Stimulated activated CD4-positive, alpha-beta T cell treated with anti-CD3 and anti-CD28 coated beads, Interleukin-15, amount 100 ng/mL, for 48 hours (primary cell): ENCODE measurements at regions not wholly inside any gene's neighbourhood (a gene's known extent, or its start where the extent isn't known, plus 50 kb on each side); places are given as distances from the start of the nearest gene placed in this dataset.
"Not testable (repeated sequence)": the region's sequence is repeated elsewhere in the genome, so short reads cannot be mapped to it uniquely, and the experiment has no call there.

Source experiments
- DNase-seq, 2 donors: peaks; one replicate each; pipeline ENCODE4 v3.0.0-alpha.2; 2020; ENCODE audit warnings: low read depth in 2 of 2

DNA sequence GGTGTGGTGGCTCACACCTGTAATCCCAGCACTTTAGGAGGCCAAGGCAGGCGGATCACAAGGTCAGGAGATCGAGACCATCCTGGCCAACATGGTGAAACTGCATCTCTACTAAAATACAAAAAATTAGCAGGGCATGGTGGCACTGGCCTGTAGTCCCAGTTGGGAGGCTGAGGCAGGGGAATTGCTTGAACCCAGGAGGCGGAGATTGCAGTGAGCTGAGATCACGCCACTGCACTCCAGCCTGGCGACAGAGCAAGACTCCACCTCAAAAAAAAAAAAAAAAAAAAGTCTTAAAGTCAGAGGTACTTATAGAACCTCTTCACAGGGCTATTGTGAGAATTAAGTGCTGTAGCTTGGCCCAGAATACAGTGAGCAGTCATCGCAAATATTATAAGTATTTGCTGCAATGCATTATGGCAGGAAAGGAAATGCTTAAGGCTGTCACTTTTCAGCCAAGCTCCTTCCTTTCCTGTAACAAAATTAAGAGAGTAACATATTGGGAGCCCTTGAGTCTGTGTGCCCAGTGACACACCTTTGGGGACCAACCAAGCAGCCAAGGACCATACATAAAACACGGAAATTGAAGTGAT, 110.9 kb upstream of the HAND1 start:
- not testable (repeated sequence) for DNase-seq

DNA sequence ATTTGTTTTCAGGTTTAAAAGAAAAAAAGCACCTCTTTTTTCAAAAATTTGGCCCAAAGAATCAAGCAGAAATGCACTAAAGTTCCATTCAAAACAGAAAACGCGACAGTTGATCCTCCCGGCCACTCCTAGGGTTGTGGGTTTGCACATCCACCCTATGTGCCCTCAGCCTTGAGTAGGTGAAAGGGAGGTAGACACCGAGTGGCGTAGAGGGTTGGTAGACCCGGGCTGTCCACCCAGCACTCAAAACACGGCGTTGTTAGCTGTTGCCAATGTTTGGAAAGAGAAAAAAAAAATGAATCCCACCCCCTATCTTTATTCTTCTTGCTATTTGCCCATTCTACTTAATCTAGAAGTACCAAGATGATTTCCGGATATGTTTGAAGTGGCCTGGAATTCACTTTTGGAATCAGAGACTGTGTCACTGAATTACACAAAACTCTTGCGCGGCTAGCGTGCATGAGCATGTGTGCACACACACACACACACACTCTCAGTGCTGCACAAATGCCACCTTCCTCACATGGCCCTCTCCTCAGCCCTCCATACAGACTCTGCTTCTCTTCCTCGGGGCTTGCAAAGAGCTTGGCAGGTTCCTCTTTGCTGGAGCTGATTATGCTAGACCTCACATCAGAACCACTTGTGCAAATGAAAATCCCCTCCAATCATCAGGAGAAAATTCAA, 110.2 kb upstream of the HAND1 start:
- no peak for DNase-seq

DNA sequence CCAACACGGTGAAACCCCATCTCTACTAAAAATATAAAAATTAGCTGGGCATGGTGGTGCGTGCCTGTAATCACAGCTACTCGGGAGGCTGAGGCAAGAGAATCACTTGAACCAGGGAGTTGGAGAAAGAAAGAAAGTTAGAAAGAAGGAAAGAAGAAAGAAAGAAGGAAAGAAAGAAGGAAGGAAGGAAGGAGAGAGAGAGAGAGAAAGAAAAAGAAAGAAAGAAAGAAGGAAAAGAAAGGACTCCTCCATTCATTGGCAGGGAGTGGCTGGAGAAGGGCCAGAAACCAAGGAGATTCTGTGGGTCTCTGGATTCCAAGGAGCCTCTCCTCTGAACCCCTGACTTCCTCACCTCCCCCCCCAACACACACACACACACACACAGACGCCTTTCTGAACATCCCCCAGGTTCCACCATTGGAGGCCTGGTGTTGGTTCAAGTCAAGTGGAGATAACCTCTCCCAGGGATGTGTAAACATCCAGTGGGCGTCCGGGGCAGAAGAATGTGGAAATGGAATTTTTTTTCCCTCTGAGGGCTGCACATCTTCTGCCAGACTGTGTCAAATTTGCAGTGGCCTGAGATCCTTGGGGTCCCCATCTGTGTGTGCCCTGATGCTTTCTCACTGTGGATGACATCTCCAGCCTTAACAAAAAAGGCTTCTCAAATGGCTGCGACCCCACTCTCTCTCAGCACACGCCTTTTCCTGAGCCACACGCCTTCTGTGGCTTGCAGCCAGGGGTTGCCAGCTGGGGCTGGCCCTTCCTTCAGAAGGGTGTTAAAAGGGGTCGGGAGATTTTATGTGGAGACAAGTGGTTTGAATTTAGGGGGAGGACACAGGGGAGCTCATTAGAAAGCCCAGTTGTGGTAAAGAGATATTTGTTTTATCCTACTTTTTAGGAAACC, 109.3 kb upstream of the HAND1 start:
- DNase-seq: no peak

DNA sequence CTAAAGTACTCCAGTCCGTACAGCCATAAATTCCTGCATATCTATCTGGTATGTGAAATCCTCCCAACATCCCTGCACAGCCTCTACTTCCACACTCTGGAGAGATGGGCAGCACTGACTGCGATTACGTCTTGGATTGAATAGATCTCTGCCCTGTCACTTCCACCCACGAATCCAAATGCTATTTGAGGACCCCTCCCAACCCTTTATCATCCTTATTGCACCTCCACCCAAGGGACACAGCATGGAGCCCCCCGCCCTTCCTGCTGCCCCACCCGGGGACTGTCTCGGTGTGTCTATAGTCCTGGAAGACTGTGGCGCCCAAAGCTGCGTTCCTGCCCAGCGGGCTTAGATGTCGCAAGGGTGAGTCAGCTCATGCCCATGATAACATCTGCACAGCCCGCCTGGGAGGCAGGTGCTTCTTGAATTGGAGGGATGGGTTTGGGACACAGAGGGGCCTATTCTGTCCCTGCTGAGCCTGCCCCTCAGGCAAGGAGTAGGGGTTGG, 105.7 kb upstream of the HAND1 start:
- no peak for DNase-seq

DNA sequence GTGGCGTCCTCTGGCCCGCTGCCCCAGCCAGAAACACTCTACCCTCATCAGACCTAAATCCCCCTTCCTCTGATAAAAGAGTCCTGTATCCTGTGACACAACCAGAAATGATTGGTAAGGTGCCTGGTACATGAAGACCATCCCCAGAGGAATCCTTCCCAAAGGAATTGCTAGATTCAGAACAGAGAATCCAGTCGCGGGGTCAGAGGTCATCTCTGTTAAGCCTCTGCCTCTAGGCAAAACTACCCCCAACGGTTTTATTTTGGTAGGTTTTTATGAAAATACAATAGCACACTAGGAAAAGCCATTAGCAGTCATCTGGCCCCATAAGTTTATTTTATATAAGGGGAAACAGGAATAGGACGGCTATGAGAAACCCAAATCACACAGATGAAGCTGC, 102.4 kb upstream of the HAND1 start:
- no peak for DNase-seq

DNA sequence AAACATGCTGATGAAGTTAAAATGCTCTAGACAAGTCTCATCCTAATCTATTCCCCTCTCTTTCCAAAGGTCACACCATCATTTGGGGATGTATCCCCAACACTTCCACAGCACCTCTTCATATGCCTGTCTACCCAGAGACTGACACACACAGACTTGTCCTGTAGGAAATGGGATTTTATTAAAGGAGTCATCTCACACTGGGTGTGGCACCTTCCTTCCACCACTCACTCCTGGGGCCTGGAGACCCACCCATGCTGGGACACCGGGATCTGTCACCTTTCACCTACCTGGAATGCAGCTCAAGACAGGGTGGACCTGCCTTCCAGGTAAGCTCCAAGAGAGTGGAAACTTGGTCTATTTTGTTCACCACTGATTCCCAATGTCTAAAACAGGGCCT, 99.4 kb upstream of the HAND1 start:
- DNase-seq: no peak

DNA sequence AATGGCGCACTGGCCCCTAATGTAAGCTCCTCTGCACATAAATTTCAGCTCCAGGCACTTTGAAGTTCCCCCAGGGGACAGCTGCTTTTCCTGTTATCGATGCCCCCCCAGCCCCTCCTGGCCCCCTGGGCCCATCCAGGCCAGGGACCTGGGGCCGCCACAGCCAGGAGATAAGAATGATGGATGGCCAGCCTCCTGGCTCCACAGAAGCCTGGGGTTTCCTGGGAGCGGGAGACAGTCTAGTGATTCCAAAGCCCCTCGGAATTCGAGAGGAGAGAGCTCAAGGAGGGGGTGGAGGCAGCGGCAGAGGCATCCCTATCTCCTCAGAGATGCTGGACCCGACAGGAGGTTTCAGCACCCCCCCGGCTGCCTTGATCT, 98.4 kb upstream of the HAND1 start:
- no peak for DNase-seq

DNA sequence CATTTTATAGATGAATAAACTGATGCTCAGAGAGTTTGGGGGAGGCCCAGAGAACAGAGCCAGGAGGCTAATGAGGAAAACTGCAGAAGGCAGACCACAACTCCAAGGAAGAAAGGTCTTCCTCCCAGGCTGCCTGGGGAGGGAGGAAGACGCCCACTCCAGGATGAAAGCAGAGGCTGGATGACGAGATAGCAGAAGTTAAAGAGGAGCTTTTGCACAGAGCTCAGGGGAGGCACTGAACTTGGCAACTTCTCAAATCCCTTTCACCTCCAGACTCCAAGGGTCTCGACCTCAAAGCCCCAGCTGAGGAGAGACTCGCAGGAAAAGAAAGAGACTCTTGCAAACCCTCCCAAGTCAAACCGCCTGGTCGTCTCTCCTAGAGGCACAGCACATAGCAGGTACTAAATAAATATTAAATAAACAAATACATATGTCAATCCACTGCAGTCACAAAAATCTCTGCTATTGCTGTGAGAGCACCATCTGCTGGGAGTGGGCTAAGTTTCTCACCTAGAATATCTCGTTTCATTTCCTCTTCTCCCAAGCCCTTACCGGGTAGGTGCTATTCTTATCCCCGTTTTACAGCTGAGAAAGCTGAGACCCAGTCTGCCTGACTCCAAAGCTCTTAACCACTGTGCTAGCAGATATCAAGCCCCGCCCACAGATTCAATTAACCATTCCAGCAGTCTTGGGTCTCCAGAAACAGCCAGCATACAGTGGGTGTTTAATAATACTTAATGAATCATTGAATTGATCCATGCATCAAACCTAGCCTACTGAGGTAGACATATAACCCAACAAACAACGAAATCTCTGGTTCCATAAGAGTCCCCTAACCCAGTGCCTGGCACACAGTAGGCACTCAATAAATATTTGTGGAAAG, 97.8 kb upstream of the HAND1 start:
- no peak for DNase-seq

DNA sequence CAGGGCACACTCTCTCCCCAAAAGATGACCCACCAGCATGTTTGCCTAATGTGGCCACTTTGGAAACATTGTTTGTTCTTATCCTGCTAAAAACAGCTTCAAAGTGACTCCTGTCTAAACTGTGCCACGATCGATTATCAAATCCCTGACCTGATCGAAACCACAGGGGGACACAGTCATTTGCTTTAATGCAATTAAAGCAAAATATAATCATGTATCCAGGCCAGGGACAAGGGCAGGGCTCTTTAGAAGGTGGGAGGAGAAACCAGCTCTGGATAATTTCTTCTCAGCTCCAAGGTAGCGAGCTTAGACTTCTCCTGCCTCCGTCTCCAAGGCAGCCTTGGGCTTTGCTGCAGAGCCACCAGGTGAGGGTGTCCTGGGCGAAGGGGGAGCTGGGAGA, 95.0 kb upstream of the HAND1 start:
- no peak for DNase-seq

DNA sequence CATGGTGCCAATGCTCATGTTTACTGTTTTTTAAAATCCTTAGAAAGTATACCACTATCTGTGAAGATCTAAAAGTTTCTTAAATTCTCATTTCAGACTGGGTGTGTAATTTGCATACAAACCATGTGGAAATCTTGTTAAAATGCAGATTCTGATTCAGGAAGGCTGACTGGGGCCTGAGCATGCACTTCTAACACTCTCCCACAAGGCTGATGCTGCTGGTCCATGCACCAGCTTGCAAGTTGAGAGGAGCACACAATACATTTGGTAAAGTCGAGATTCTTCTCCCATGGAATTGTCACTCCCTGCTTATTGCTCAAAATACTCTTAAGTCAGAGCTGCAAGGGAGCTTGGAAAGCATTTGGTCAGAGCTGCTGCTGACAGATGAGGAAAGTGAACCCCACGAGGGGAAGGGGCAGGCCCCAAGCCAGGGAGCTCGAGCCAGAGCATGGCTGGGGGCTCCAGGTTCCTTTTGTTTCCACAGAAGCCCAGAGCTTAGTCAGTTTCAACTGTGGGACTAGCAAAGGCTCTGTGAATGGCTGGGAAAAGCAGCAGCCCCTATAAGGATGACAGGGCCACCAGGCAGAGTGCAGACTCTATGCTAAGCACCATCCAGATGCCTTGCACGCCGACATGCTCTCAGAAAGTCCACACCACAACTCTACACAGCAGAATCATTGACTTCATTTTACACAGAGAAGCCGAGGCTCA, 93.5 kb upstream of the HAND1 start:
- DNase-seq: no peak

DNA sequence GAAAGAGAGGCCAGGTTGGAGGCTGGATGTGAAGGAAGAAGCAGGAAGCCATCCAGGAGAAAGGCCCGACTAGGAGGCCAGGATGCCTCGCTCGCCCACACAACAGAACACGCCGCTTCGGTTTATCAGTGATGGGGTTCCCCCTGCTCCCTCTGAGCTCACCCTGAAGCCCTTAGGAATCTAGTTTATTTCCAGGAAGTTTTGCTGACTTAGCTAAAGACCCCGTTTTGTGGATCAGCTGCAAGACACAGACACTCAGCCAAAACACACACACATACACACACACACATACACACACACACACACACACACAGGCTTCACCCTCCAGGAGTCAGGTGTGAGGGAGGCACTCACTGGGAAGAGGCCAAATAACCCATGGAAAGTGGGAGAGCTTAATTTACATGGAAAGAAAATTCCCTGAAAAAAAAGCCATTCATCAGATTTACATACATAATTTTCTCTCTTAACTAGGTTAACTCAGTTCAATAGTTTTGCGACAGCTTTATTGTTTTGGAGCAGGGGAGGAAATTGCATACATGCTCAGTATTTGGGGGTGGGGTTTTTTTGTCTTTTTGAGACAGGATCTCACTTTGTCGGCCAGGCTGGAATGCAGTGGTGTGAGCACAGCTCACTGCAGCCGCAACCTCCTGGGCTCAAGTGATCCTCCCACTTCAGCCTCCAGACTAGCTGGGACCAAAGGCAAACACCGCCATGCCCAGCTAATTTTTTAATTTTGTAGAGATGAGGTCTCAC, 92.7 kb upstream of the HAND1 start:
- no peak for DNase-seq

DNA sequence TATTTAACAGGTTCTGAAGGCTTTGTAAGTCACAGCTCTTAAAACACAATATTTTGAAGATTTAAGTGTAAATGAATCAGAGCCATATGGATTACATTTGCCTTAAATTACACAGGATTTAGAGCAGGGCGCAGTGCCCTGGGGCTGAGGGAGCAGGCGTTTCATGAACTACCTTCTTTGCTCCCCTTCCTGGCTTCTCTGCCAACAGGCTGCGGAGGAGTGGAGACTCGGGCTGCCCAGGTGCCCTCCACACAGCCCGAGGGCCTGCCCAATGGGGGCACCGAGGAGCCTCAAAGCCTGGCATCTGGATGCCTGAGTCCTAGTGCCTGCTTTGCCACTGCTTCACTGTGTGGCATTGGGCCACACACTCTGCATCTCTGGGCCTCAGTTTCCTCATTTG, 90.6 kb upstream of the HAND1 start:
- DNase-seq: no peak

DNA sequence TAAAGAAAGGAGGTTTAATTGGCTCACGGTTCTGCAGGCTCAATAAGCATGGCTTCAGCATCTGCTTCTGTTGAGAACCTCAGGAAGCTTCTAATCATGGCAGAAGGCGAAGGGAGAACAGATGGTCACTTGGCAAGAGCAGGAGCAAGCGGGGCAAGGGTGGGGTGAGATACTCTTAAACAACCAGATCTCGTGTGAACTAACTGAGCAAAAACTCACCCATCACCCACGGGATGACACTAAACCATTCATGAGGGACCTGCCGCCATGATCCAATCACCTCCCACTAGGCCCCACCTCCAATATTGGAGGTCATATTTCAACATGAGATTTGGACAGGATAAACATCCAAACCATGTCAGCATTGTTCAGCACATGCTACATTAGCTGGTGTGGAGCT, 89.1 kb upstream of the HAND1 start:
- DNase-seq: no peak

DNA sequence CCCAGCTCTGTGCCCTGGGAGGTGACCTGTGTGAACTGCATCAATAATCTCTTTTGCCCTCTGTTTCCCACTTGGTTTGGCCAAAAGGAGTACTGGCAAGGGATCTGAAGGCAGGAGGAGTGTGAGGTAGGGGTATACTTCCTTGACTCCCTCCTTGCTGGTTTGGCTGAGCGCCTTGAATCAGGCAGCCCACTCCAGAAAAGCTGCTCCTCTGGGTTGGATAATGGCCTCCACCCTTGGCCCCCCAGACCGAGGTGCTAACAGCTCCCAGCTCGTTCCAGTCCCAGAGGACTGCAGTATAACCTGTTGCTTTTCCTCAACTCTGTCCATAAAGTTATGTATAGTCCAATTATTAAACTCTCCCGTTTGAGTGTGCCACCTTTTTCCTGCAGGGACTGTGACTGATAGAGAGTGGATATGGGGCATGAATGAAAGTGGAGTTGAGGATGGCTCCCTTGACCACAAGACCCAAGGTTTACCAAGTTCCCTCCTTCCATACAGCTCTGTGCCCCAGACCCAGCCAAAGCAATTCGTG, 88.2 kb upstream of the HAND1 start:
- DNase-seq: no peak

DNA sequence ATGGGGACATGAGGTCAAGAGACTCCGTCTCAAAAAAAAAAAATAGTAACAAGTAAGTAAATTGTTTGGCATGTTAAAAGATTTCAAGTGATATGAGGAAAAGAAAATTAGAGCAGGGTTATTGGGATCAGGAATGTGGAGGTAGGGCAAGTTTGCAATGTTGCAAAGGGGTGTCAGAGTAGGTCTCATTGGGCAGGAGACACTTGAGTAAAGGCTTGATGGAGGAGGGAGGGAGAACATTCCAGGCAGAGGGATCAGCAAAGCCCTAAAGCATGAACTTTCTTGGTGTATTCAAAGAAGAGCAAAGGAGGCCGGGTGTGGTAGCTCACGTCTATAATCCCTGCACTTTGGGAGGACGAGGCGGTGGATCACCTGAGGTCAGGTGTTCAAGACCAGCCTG, 87.1 kb upstream of the HAND1 start:
- no peak for DNase-seq

DNA sequence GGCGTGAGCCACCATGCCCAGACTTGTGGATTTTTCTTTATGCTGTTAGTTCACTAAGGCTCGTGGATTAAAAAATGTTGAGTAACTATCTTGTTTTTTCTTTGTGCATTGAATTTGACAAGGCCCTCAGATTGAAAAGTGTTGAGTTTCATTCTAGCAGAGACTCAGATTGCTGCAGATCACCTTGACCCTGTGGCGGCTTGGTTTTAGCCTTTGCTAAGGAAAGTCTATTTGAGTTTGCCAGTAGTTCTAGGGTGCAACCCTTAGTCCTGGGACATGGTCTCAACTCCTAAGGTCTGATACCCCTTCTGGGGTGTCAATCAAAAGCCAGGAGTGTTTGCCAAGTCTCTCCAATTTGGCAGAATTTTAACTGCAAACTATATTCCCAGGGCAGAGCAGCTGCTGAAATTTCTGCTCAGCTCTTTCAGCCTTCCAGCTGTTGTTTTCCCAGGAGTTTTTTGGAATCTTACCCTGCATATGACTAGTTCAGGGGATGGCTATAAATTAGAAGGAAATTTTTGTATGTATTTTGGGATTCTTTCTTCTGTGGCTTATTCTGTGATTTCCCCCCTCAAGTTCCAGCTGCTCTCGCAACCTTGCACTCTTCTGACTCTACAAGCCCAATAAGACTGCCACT, 84.3 kb upstream of the HAND1 start:
- no peak for DNase-seq

DNA sequence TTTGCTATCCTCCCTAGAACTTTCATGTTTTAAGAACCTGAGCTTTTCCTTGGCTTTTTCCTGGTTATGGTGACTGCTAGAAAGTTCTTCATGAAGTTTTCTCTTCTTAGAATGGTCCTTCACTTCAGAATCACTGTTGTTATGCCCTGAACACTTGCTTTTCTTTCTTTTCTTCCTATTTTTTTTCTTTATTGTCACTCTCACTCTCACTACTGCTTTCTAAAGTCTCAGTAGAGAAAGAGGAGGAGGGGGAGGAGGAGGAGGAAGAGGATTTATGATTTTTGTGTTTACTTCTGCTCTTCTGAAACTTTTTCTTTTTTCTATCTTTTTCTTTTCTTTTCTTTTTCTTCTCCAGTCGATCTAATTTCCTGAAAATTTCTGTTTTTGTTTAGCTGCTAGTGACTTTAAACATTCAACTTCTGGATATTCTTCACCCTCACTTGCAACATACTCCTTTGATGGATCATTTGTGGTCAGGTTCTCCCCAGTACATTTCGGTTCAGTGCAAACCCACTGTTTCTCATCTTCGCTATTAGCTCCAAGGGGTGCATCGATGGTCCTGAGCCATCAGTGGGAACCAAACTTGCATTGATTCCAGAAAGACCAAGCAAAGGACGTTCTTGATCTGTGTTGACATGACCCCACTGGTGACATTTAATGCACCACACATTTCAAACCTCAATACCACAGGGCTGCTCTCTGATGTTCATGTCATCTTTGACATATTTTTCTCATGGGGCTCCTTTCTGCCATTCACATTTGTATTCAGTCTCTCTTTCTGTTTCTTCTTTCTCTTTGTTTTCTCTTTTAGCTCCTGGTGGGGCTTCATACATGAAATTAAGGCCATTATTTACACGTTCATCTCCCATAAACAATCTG, 81.6 kb upstream of the HAND1 start:
- DNase-seq: no peak

DNA sequence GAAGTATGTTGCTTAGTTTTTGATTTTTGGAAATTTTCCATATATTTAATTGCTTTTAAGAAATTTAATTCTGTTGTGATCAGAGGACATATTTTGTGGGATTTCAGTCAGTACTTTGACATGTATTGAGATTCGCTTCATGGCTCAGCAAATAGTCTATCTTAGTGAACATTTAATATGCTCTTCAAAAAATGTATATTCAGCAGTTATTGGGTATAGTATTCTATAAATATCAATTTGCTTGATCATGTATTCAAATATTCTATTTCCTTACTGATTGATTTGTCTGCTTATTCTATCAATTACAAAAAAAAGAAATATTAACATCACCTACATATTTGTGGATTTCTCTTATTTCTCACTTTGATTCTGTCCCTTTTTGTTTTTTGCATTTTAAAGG, 79.5 kb upstream of the HAND1 start:
- no peak for DNase-seq

DNA sequence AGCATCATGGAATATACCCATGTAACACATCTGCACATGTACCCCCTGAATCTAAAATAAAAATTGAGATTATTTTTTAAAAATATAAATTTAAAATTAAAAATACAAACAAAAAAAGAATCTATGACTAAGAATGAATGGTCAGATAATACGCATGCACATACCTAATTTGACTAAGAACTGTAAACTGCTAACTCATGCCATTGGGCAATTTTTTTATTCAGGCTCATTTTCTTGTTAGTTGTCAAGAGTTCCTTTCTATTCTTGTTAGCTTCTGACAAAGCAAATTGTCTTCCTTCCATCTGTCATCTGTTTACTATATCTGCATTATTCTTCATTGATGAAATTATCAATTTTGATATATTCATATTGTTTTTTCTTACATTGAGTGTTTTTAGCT, 69.5 kb upstream of the HAND1 start:
- DNase-seq: no peak
